ENCODE measurements at regions not wholly inside any gene's neighbourhood (a gene's known extent, or its start where the extent isn't known, plus 50 kb on each side); places are given as distances from the start of the nearest gene placed in this dataset.

- H3K4me2 ChIP-seq (ENCODE audit: low read length): no peak overlapping the region
- no peaks in the 10 kb centered on the region for H3K79me2 ChIP-seq (ENCODE audit: control insufficient read depth, low read length)
- no peaks in the 10 kb centered on the region for H4K20me1 ChIP-seq (ENCODE audit: control insufficient read depth, insufficient read depth, low read depth, low read length)
- no peaks in the 10 kb centered on the region for H3K9me2 ChIP-seq (replicated peaks; ENCODE audit: control insufficient read depth, low read length)
- no peak for TF ChIP-seq EZH2phosphoT487 (IDR thresholded peaks at IDR 0.05; ENCODE audit: borderline replicate concordance, low read length)
- TF ChIP-seq, protein P1, sequence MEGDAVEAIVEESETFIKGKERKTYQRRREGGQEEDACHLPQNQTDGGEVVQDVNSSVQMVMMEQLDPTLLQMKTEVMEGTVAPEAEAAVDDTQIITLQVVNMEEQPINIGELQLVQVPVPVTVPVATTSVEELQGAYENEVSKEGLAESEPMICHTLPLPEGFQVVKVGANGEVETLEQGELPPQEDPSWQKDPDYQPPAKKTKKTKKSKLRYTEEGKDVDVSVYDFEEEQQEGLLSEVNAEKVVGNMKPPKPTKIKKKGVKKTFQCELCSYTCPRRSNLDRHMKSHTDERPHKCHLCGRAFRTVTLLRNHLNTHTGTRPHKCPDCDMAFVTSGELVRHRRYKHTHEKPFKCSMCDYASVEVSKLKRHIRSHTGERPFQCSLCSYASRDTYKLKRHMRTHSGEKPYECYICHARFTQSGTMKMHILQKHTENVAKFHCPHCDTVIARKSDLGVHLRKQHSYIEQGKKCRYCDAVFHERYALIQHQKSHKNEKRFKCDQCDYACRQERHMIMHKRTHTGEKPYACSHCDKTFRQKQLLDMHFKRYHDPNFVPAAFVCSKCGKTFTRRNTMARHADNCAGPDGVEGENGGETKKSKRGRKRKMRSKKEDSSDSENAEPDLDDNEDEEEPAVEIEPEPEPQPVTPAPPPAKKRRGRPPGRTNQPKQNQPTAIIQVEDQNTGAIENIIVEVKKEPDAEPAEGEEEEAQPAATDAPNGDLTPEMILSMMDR (IDR thresholded peaks at IDR 0.05; ENCODE audit: low read depth, low read length, poor library complexity, severe bottlenecking): no peak
- no peak overlapping the region for H3K4me3 ChIP-seq (ENCODE audit: low read length)
- no peak overlapping the region for H3K27ac ChIP-seq (ENCODE audit: low read depth, low read length)
- no peaks in the 10 kb centered on the region for H3F3A ChIP-seq (ENCODE audit: control insufficient read depth, insufficient read depth)
- H3K4me1 ChIP-seq (ENCODE audit: control insufficient read depth, low read length): no peaks in the 10 kb centered on the region
- H3K27me3 ChIP-seq (ENCODE audit: control insufficient read depth, low read length): no peaks in the 10 kb centered on the region
- no peaks in the 10 kb centered on the region for H3K9me3 ChIP-seq (ENCODE audit: control insufficient read depth, insufficient read depth, low read length)
- H3K36me3 ChIP-seq (ENCODE audit: control insufficient read depth, low read length): no peaks in the 10 kb centered on the region
These were observed 391.6 kb upstream of the CHD1 start for GRCh38 chr5:99320436-99320835.

GRCh38 chr5:99317136-99317535 is 388.3 kb upstream of the CHD1 start:
- H3K79me2 ChIP-seq (ENCODE audit: control insufficient read depth, low read length): no peaks in the 10 kb centered on the region
- H3K36me3 ChIP-seq (ENCODE audit: control insufficient read depth, low read length): no peaks in the 10 kb centered on the region
- H3K4me3 ChIP-seq (ENCODE audit: low read length): no peak overlapping the region
- no peak overlapping the region for H3K27ac ChIP-seq (ENCODE audit: low read depth, low read length)
- H3K27me3 ChIP-seq (ENCODE audit: control insufficient read depth, low read length): no peaks in the 10 kb centered on the region
- H3K9me3 ChIP-seq (ENCODE audit: control insufficient read depth, insufficient read depth, low read length): no peaks in the 10 kb centered on the region
- no peaks in the 10 kb centered on the region for H3F3A ChIP-seq (ENCODE audit: control insufficient read depth, insufficient read depth)
- no peaks in the 10 kb centered on the region for H3K9me2 ChIP-seq (replicated peaks; ENCODE audit: control insufficient read depth, low read length)
- no peak overlapping the region for H3K4me2 ChIP-seq (ENCODE audit: low read length)
- no peaks in the 10 kb centered on the region for H3K4me1 ChIP-seq (ENCODE audit: control insufficient read depth, low read length)
- TF ChIP-seq, protein P1 (IDR thresholded peaks at IDR 0.05; ENCODE audit: low read depth, low read length, poor library complexity, severe bottlenecking): no peak
- no peak for TF ChIP-seq EZH2phosphoT487 (IDR thresholded peaks at IDR 0.05; ENCODE audit: borderline replicate concordance, low read length)
- H4K20me1 ChIP-seq (ENCODE audit: control insufficient read depth, insufficient read depth, low read depth, low read length): no peaks in the 10 kb centered on the region

- no peaks in the 10 kb centered on the region for H3K4me1 ChIP-seq (ENCODE audit: control insufficient read depth, low read length)
- H3K4me3 ChIP-seq (ENCODE audit: low read length): no peak overlapping the region
- H3K4me2 ChIP-seq (ENCODE audit: low read length): no peak overlapping the region
- no peaks in the 10 kb centered on the region for H3K36me3 ChIP-seq (ENCODE audit: control insufficient read depth, low read length)
- H3F3A ChIP-seq (ENCODE audit: control insufficient read depth, insufficient read depth): no peaks in the 10 kb centered on the region
- H3K27me3 ChIP-seq (ENCODE audit: control insufficient read depth, low read length): no peaks in the 10 kb centered on the region
- H3K79me2 ChIP-seq (ENCODE audit: control insufficient read depth, low read length): no peaks in the 10 kb centered on the region
- no peaks in the 10 kb centered on the region for H3K9me2 ChIP-seq (replicated peaks; ENCODE audit: control insufficient read depth, low read length)
- no peak overlapping the region for H3K27ac ChIP-seq (ENCODE audit: low read depth, low read length)
- no peaks in the 10 kb centered on the region for H3K9me3 ChIP-seq (ENCODE audit: control insufficient read depth, insufficient read depth, low read length)
- H4K20me1 ChIP-seq (ENCODE audit: control insufficient read depth, insufficient read depth, low read depth, low read length): no peaks in the 10 kb centered on the region
- TF ChIP-seq EZH2phosphoT487 (IDR thresholded peaks at IDR 0.05; ENCODE audit: borderline replicate concordance, low read length): no peak
- TF ChIP-seq, protein P1 (IDR thresholded peaks at IDR 0.05; ENCODE audit: low read depth, low read length, poor library complexity, severe bottlenecking): no peak
These were observed 387.7 kb upstream of the CHD1 start for GRCh38 chr5:99316484-99316883.
